GM12864 (cell line): ENCODE measurements at regions not wholly inside any gene's neighbourhood (a gene's known extent, or its start where the extent isn't known, plus 50 kb on each side); places are given as distances from the start of the nearest gene placed in this dataset.

Source experiments
- DNase-seq: peaks from one replicate; pipeline ENCODE4 v3.0.0-alpha.2; 2011; ENCODE audit warnings: low read depth
- H3K4me3 ChIP-seq: 2 replicates; pipeline ENCODE4 v1.5.1; 2011; ENCODE audit warnings: mild to moderate bottlenecking, low read depth, low read length, control low read depth
- TF ChIP-seq, protein P1 (sequence below): IDR thresholded peaks from 2 replicates; pipeline ENCODE4 v1.5.1; 2011; ENCODE audit warnings: low read depth, mild to moderate bottlenecking, moderate library complexity, low read length, control low read depth, inconsistent platforms; ENCODE audit errors: missing control alignments

DNA sequence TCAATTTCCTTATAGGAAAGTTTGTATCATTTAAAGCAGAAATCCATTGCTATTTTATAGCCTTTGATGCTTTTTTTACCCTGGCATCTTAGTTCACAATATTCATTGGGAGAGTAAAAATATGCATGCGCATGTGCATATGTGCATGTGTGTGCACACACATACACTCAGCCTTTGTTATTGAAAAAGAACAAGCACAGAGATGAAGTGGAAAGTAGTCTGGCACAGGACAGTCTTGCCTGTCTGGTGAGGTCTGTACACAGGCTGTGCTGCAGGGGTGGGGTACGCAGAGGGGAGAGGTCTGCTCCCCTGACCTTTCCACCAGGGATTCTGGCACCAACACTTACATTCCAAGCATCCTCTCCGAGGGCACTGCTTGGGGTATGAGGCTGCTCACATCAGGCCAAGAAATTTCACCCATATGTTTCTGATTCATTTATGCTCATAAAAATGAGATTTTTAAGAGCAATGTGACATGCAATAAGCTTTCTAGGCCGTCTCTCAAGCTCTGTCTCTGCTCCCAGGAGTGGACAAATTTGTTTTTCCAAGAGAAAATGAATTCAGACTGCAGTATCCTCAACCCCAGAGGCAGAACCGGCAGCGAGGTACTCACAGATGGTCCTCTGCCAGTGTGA lies 237.2 kb downstream of the INSIG2 start:
- TF ChIP-seq, protein P1, sequence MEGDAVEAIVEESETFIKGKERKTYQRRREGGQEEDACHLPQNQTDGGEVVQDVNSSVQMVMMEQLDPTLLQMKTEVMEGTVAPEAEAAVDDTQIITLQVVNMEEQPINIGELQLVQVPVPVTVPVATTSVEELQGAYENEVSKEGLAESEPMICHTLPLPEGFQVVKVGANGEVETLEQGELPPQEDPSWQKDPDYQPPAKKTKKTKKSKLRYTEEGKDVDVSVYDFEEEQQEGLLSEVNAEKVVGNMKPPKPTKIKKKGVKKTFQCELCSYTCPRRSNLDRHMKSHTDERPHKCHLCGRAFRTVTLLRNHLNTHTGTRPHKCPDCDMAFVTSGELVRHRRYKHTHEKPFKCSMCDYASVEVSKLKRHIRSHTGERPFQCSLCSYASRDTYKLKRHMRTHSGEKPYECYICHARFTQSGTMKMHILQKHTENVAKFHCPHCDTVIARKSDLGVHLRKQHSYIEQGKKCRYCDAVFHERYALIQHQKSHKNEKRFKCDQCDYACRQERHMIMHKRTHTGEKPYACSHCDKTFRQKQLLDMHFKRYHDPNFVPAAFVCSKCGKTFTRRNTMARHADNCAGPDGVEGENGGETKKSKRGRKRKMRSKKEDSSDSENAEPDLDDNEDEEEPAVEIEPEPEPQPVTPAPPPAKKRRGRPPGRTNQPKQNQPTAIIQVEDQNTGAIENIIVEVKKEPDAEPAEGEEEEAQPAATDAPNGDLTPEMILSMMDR = no peak
- no peak overlapping the region for H3K4me3 ChIP-seq
- DNase-seq = no peak

DNA sequence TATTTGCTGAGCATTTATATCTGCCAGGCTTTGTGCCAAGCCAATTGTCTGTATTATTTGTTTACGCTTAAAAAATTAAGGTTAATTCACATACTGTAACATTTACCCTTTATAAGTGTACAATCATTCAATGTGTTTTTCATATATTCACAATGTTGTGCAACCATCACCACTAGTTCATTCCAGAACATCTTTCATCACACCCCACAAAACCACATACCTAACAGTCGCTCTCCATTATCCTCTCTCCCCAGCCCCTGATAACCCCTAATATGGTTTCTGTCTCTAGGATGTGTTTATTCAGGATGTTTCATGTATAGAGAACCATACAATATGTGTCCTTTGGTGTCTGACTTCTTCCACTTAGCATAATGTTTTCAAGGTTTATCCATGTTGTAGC lies 234.1 kb downstream of the INSIG2 start:
- TF ChIP-seq, protein P1 = no peak
- H3K4me3 ChIP-seq = no peak overlapping the region
- no peak for DNase-seq

DNA sequence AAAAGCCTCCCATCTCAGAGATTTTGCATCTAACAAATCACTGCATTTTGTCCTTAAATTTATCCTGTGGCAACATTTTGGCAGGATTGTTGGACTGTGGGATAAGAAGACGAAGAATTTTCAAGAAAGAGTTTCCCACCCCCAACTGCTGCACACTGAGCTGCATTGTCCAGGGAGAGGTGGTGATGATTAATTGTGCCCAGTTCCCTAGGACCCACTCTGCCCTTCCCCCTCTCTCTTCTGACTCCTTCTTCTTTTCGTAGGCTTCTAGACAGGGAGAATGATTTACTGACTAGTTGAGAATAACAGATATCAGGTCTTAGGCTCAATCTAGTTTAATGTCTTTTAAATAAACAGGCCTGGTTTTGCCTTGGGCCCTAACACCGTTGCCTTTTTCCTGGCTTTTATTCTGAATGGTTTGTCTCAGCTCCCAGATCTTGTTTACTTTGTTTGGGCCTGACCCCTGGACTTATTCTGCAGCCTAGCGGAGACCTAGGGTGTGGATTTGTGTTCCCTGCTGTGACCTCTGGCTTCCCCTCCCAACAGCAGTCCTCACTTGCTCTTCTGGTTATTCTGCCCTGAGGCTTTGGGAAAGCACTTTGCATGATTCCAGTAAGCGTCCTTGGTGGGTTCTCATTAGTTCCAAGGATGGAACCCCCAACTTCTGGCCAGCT lies 233.3 kb downstream of the INSIG2 start:
- no peak for DNase-seq
- no peak overlapping the region for H3K4me3 ChIP-seq
- TF ChIP-seq, protein P1 = no peak

DNA sequence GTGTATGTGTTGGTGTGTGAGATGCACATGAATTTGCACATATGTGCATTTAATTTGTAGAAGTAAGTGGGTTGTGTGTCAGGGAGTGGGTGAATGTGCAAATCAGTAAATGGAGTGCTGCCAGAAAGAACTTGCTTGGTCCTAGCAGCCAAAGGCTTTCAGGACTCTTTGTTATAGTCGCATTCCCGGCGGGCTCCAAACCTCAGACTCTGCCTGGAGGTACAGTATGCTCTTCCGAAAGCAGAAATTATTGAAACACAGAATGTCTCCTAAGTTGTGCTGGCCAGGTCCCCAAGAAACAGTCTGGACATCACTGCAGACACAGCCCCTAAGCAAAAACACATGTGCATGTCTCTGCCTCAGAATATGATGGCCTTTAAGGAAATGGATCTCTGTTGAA lies 232.4 kb downstream of the INSIG2 start:
- DNase-seq = no peak
- TF ChIP-seq, protein P1 = no peak
- H3K4me3 ChIP-seq = no peak overlapping the region

DNA sequence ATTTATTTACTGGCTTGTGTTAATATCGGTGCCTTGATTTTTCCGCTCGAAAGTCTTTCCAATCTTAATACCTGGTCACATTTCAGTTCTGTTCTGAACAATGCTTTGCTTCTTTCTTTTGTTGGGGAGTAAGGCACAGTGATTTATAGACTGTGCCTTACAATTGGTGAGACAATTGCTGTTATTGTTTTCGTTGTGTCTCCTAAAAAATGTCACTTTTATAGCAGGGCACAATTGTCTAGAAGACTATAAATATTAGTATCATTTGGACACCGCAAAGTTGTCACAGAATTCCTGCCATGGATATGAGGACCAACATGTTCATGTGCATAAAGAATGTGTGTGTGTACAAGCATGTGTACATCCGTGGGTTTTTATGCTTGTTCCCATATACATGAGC lies 231.9 kb downstream of the INSIG2 start:
- H3K4me3 ChIP-seq = no peak overlapping the region
- no peak for DNase-seq
- TF ChIP-seq, protein P1 = no peak

DNA sequence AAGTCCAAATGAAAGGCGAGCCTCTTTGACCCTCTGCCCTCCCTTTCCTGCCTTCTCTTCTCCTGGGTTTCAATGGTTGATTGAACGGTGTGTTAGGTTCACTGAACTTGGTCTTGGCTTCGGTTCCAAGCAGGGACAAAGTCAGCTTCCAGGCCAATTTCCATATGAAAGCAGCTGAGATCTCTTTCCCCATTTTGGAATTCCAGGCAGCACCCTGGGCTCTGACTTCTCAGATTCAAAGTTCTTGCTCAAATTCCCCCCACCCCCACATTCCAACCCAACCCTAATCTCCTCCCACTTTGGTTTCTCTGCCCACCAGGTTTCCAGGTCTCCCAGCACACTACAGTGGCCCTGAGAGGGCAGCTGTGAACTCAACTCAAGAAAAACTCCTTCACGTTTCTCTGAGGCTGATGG lies 231.0 kb downstream of the INSIG2 start:
- TF ChIP-seq, protein P1 = no peak
- DNase-seq = no peak
- H3K4me3 ChIP-seq = no peak overlapping the region

DNA sequence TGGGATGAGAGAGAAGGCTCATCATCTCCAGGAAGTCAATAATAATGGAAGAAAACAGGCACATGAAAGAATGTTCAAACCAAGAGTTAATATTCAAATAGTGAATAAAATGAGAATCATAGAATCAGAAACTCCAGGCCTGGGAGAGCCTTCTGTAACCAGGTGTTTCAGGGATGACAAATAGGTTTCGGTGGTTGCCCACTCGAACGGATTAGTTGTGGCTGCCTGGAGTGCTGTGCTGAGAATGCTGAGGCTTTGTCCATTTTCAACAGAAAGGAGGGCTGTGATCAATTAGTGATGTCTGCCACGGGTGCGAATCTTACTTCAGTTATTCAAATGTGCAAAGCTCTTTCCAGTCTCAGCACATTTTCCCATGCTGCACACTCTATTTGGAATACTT lies 227.3 kb downstream of the INSIG2 start:
- H3K4me3 ChIP-seq = no peak overlapping the region
- no peak for DNase-seq
- TF ChIP-seq, protein P1 = no peak
